Natural killer cell (primary cell): ENCODE measurements at regions not wholly inside any gene's neighbourhood (a gene's known extent, or its start where the extent isn't known, plus 50 kb on each side); places are given as distances from the start of the nearest gene placed in this dataset.

Experiments
- ATAC-seq, 3 donors: fragments of 150-1000 bp in 2 of 3; fragments of 200-7000 bp in 1 of 3; cut with Tn5 transposase; 1 replicate in 1 of 3; 2 replicates in 2 of 3; pipeline ENCODE4 v1.10.0; 2021; ENCODE audit warnings: mild to moderate bottlenecking in 2 of 3, moderate library complexity in 2 of 3
- DNase-seq, 2 donors: peaks; one replicate each; pipeline versions ENCODE4 v3.0.0 to v3.0.0-alpha.2; 2013 to 2021; ENCODE audit warnings: mixed read lengths in 1 of 2
- H3K27ac ChIP-seq: one replicate; pipeline ENCODE4 v1.5.1; 2013; ENCODE audit warnings: mild to moderate bottlenecking, low read length
- H3K27me3 ChIP-seq: one replicate; pipeline ENCODE4 v1.6.1; 2013; ENCODE audit warnings: low read length; ENCODE audit not compliant: control insufficient read depth, insufficient read depth
- H3K36me3 ChIP-seq: one replicate; pipeline ENCODE4 v1.6.1; 2013; ENCODE audit warnings: low read length; ENCODE audit not compliant: control insufficient read depth, insufficient read depth
- H3K4me1 ChIP-seq: one replicate; pipeline ENCODE4 v1.6.1; 2013; ENCODE audit warnings: low read length; ENCODE audit not compliant: control insufficient read depth, insufficient read depth
- H3K4me3 ChIP-seq: one replicate; pipeline ENCODE4 v1.5.1; 2013; ENCODE audit warnings: low read length
- H3K9me3 ChIP-seq: one replicate; pipeline ENCODE4 v1.6.1; 2013; ENCODE audit warnings: low read length; ENCODE audit not compliant: control insufficient read depth, insufficient read depth
- H3K27ac Mint-ChIP-seq, 2 donors: one replicate each; pipeline ENCODE4 v1.8.0; 2022; ENCODE audit warnings: mild to moderate bottlenecking in 2 of 2, mixed read lengths in 2 of 2, moderate library complexity in 1 of 2
- H3K27me3 Mint-ChIP-seq, 2 donors: one replicate each; pipeline ENCODE4 v1.8.0; 2022; ENCODE audit warnings: low read depth in 2 of 2, mixed read lengths in 2 of 2
- H3K36me3 Mint-ChIP-seq: one replicate; pipeline ENCODE4 v1.8.0; 2022; ENCODE audit warnings: mixed read lengths
- H3K4me1 Mint-ChIP-seq, 2 donors: one replicate each; pipeline ENCODE4 v1.8.0; 2022; ENCODE audit warnings: mixed read lengths in 2 of 2
- H3K4me3 Mint-ChIP-seq: one replicate; pipeline ENCODE4 v1.8.0; 2022; ENCODE audit warnings: mild to moderate bottlenecking, moderate library complexity, mixed read lengths
- H3K9me3 Mint-ChIP-seq, 2 donors: one replicate each; pipeline ENCODE4 v1.8.0; 2022; ENCODE audit warnings: mixed read lengths in 2 of 2
- CTCF ChIP-seq: fragments of 200-600 bp; IDR thresholded peaks from one replicate; pipeline ENCODE4 v1.8.0; 2022; ENCODE audit warnings: antibody characterized with exemption
- WGBS: methylation state at CpG from one replicate; pipeline ENCODE4 v1.1.7; 2013; ENCODE audit warnings: missing lambda C conversion rate; ENCODE audit not compliant: insufficient coverage; 5-methylcytosine and 5-hydroxymethylcytosine counted together
- intact Hi-C: fragments of 100-400 bp; cut with micrococcal nuclease; formaldehyde crosslinking; loops from one replicate; pipeline ENCODE4 v1.14.2; 2022

DNA sequence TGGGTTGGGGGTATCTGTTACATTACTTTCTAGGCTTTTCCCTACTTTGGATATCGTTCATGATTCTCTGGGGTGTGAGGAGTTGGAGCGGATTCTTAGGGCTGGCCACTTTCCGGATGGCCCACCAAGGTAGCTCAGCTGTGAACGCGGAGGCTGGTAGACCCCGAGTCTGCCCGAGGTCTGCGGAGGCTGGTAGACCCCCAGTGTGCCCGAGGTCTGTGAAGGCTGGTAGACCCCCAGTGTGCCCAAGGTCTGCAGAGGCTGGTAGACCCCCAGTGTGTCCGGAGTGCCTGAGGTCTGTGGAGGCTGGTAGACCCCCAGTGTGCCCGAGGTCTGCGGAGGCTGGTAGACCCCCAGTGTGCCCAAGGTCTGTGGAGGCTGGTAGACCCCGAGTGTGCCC is 99.2 kb upstream of the ZNF469 start:
- no peak for DNase-seq
- intact Hi-C loops, result no loop called here
- WGBS, result 91% methylated on average over 13 of the region's 13 CpGs
- Mint-ChIP-seq H3K4me3 (no peak overlapping the region), H3K4me1 (no peaks in the 10 kb centered on the region), H3K27ac (no peak overlapping the region), H3K9me3 (peaks cover 0 to 4% of the 10 kb centered on the region in 2 donors), H3K36me3 (no peaks in the 10 kb centered on the region), H3K27me3 (no peaks in the 10 kb centered on the region)
- Histone ChIP-seq H3K27ac (no peak overlapping the region), H3K9me3 (peaks cover 14% of the 10 kb centered on the region), H3K4me3 (no peak overlapping the region), H3K27me3 (no peaks in the 10 kb centered on the region), H3K4me1 (no peaks in the 10 kb centered on the region), H3K36me3 (no peaks in the 10 kb centered on the region)
- no peak for ATAC-seq
- TF ChIP-seq CTCF, result no peak

GRCh38 chr16:88284101-88284500 is 98.7 kb upstream of the ZNF469 start:
- Histone ChIP-seq H3K4me3 (no peak overlapping the region), H3K9me3 (peaks cover 14% of the 10 kb centered on the region), H3K36me3 (no peaks in the 10 kb centered on the region), H3K4me1 (no peaks in the 10 kb centered on the region), H3K27me3 (no peaks in the 10 kb centered on the region), H3K27ac (no peak overlapping the region)
- H3K36me3 Mint-ChIP-seq, result no peaks in the 10 kb centered on the region
- no peak overlapping the region for H3K27ac Mint-ChIP-seq
- no peak for ATAC-seq
- H3K9me3 Mint-ChIP-seq, result peaks cover 0 to 4% of the 10 kb centered on the region in 2 donors
- no peak for TF ChIP-seq CTCF
- no peaks in the 10 kb centered on the region for H3K27me3 Mint-ChIP-seq
- H3K4me3 Mint-ChIP-seq, result no peak overlapping the region
- no peaks in the 10 kb centered on the region for H3K4me1 Mint-ChIP-seq
- no peak for DNase-seq
- intact Hi-C loops, result no loop called here
- 87% methylated on average over 9 of the region's 9 CpGs for WGBS

DNA sequence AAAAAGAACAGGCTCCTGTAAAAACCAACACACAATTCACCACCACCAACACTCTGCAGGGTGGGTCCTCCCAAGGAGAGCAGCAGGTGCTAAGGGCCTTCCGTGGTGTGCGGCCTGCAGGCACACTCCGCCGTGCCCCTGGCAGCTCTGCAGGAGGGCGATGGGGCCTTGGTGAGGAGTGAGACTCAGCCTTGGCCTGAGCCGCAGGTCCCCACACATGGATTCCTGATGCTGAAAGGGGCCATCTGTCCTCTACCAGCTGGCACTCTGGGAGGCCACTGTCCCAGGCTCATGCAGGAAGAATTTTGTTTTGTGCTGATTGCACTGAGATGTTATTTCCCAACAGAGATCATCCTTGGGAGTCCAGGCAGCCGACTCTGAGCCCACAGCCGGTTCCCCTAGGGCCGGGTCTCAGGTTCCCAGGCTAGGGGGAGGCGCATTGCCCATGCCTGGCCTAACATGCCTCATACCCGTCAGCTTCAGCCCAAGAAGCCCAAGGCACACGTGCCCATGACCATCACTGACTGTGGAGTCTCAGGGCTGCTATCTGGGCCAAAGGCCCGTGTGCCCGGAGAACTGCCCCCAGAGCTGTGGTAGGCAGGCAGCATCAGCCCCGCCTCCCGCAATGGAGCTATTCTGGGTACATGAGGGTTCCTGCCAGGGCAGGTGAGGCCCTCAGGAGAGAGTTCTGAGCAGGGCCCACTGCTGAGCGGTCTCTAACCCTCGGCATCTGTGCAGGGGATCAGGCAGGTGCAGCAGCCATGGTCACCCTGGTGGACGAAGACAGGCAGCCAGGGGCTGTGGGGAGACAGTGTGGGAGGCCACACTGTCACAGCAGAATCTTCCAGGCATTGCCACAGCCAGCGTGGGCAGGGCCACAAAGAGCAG is 97.9 kb upstream of the ZNF469 start:
- ATAC-seq (no peak), DNase-seq (no peak)
- no peaks in the 10 kb centered on the region for H3K4me1 ChIP-seq
- H3K4me3 ChIP-seq, result no peak overlapping the region
- 91% methylated on average over 20 of the region's 20 CpGs for WGBS
- no peak for TF ChIP-seq CTCF
- H3K9me3 ChIP-seq, result peaks cover 14% of the 10 kb centered on the region
- Mint-ChIP-seq H3K27me3 (no peaks in the 10 kb centered on the region), H3K9me3 (peaks cover 0 to 4% of the 10 kb centered on the region in 2 donors), H3K4me3 (no peak overlapping the region), H3K4me1 (no peaks in the 10 kb centered on the region), H3K36me3 (no peaks in the 10 kb centered on the region), H3K27ac (no peak overlapping the region)
- H3K36me3 ChIP-seq, result no peaks in the 10 kb centered on the region
- no peak overlapping the region for H3K27ac ChIP-seq
- intact Hi-C loops, result no loop called here
- H3K27me3 ChIP-seq, result no peaks in the 10 kb centered on the region

DNA sequence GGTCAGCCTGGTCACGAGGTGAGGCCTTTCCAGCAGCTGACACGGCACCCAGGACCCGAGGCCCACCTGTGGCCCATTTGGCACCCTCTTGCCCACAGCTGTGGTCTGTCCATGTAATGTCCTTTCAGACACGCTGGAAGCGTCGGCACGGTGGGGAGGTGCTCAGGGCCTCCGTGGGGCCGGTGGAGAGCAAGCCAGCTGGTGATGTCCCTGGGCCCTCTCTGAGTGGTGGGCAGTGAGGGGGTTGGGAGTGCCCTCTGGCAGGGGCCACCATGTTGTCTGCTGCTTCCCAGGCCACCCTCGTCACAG is 97.3 kb upstream of the ZNF469 start:
- H3K36me3 Mint-ChIP-seq, result no peaks in the 10 kb centered on the region
- H3K9me3 ChIP-seq, result peaks cover 14% of the 10 kb centered on the region
- no peaks in the 10 kb centered on the region for H3K27me3 ChIP-seq
- WGBS, result 92% methylated on average over 10 of the region's 10 CpGs
- H3K9me3 Mint-ChIP-seq, result peaks cover 0 to 4% of the 10 kb centered on the region in 2 donors
- H3K27ac Mint-ChIP-seq, result no peak overlapping the region
- H3K4me1 Mint-ChIP-seq, result no peaks in the 10 kb centered on the region
- no peak for TF ChIP-seq CTCF
- H3K4me3 ChIP-seq, result no peak overlapping the region
- no peak overlapping the region for H3K4me3 Mint-ChIP-seq
- H3K36me3 ChIP-seq, result no peaks in the 10 kb centered on the region
- no peaks in the 10 kb centered on the region for H3K4me1 ChIP-seq
- no peak overlapping the region for H3K27ac ChIP-seq
- ATAC-seq, result no peak
- DNase-seq, result no peak
- no peaks in the 10 kb centered on the region for H3K27me3 Mint-ChIP-seq
- intact Hi-C loops, result no loop called here
